HG02852 (cell line): ENCODE measurements at regions not wholly inside any gene's neighbourhood (a gene's known extent, or its start where the extent isn't known, plus 50 kb on each side); places are given as distances from the start of the nearest gene placed in this dataset.
"Not testable (repeated sequence)": the region's sequence is repeated elsewhere in the genome, so short reads cannot be mapped to it uniquely, and the experiment has no call there.

Experiments used
- ATAC-seq: cut with Tn5 transposase; IDR thresholded peaks from one replicate; pipeline ENCODE4 v1.9.1; 2021; ENCODE audit warnings: mild to moderate bottlenecking, moderate library complexity; ENCODE audit not compliant: unreplicated experiment

- no peak for ATAC-seq
These were observed 410.3 kb upstream of the LMO3 start for GRCh38 chr12:17016116-17016864.

DNA sequence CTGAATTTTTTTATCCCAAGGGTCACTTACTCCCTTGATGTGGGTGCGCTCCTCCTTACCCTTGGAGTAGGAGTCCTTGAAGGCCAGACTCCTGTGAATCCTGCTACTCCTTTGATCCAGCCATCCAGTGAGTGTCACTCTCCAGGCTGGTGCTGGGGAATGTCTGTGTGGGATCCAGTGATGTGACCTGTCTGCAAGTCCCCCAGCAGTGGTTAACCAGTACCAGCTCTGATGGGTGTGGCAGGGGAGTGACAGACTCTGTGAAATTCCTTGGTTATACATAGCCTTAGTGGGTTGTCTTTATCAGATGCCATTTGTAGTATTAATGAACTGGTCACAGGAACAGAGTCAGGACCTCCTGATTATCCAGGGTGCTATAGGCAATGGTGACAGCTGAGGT is 409.5 kb upstream of the LMO3 start:
- ATAC-seq = no peak

DNA sequence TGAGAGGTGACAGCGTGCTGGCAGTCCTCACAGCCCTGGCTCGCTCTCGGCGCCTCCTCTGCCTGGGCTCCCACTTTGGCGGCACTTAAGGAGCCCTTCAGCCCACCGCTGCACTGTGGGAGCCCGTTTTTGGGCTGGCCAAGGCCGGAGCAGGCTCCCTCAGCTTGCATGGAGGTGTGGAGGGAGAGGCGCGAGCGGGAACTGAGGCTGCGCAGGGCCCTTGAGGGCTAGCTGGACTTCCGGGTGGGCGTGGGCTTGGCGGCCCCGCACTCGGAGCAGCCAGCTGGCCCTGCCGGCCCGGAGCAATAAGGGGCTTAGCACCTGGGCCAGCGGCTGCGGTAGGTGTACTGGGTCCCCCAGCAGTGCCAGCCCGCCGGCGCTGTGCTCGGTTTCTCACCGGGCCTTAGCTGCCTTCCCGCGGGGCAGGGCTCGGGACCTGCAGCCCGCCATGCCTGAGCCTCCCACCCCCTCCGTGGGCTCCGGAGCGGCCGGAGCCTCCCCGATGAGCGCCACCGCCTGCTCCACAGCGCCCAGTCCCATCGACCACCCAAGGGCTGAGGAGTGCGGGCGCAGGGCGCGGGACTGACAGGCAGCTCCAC is 401.6 kb upstream of the LMO3 start:
- not testable (repeated sequence) for ATAC-seq

DNA sequence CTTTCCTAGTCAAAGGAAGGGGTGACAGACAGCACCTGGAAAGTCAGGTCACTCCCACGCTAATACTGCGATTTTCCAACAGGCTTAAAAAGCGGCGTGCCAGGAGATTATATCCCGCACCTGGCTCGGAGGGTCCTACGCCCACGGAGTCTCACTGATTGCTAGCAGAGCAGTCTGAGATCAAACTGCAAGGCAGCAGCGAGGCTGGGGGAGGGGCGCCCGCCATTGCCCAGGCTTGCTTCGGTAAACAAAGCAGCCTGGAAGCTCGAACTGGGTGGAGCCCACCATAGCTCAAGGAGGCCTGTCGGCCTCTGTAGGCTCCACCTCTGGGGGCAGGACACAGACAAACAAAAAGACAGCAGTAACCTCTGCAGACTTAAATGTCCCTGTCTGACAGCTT is 392.6 kb upstream of the LMO3 start:
- ATAC-seq = not testable (repeated sequence)

- no peak for ATAC-seq
These were observed 378.5 kb upstream of the LMO3 start for GRCh38 chr12:16984484-16984883.

DNA sequence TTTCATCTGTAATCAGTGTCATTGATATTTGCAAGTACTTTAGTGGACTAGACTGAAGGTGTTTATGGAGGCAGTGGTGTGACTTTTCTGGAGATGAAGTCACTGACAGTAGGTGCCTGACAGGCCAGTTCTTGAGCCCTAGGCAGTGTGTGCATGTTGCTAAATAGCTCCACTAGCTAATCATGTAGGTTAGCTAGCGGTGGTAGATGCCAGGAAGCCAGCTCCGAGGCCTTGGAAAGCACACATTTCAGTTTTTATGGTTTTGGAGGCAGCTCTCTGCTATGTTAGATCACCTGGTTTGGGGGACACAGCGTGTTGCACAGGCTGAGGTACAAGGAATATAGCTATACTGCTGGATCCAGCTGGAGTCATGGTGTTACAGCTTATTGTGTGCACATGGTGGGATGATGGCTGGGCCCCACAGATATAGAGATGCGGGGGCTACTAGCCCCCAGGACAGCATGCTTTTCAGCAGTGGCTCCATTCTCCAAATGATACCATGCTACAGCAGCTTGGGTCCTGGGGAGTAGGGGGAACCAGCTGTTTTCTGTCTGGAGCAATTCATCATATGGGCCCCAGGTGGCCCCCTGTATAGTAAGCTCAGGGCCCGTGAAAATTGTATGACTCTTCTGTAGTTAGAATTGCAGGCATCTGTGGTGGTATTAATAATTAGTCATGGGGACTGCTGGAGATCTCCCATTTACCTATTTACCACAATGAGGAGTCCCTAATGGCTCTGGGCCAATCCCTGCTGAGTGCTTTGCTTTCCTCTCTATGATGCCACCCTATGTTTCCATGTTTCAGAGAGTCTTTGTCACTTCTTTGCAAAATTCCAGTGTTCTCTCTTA is 367.2 kb upstream of the LMO3 start:
- ATAC-seq = no peak

GRCh38 chr12:16962889-16963288 is 356.9 kb upstream of the LMO3 start:
- ATAC-seq = no peak

GRCh38 chr12:16955083-16955657 is 349.2 kb upstream of the LMO3 start:
- no peak for ATAC-seq

DNA sequence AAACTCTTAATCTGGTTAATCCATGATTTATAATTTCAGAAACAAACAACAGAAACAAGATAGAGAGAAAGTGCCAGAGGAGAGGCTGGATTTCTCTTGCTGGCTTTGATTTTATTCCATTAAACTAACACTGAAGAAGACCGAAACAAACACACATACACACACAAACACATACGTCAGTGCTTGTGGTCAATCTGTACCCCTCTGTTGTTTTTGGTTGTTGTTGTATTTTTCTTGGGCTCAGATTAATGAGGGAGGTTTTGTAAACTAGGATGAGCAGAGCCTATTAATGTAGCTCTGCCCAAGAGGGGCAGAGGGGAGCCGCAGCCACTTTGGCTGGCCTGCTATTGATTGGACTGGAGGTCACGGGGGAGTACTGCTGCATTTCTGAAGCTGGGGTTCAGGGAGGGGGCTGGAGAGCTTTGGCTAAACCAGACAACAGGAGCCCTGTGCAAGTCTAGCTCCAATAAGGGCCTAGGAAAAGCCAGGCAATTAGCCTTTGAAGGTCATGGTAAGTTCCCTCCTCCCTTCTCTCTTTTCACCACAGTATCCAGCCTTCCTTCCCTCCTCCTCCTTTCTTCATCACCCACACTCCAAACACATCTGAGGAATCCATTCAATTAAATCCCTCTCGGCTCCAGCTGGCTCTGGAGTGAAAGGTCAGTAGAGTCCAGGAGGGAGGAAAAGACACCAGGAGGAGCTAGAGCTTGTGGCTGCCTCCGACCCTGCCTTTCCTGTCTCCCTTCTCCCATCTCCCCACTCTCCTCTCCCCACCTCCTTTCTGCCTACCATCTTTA is 344.1 kb upstream of the LMO3 start:
- no peak for ATAC-seq

- no peak for ATAC-seq
These were observed 343.4 kb upstream of the LMO3 start for GRCh38 chr12:16949371-16949770.

DNA sequence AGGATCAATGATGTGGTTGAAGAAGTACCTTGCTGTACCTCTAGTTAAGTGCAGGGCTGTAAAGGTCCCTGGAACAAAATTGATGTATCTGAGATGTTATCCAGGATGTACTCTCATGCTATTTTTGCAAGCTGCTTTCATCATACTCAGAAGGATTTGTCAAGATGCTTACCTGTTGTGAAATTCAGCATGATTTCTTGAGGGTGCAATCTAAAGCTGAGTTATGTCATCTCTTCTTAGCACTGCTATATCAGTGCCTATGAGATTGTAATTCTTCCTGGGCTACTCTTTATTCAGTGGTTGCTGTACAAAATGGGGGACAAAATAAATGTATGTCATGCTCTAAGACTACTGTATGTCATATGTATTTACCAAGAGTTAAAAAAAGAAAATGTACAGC is 340.7 kb upstream of the LMO3 start:
- ATAC-seq = no peak

DNA sequence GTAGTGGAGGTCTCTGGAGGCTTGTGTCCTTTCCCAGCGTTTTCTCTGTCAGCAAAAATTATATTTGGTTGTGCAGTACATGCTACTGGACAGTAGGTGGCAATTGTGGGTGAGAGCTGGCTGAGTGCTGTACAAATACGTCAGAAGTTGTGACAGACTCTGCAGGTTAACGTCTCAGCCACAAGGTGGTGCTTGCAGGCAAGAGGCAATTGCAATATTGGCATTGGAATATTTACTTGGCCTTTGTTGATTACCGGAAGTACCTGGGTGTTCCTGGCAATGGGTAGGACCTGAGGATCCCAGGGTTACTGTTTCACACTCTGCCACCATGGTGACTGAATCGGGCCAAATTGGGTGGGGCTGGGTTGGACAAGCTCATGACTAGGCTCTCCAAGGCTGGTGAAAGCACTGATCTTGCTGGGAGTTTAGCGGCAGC is 333.9 kb upstream of the LMO3 start:
- peak; percentile 100 for ATAC-seq

GRCh38 chr12:16927259-16927658 is 321.3 kb upstream of the LMO3 start:
- no peak for ATAC-seq

DNA sequence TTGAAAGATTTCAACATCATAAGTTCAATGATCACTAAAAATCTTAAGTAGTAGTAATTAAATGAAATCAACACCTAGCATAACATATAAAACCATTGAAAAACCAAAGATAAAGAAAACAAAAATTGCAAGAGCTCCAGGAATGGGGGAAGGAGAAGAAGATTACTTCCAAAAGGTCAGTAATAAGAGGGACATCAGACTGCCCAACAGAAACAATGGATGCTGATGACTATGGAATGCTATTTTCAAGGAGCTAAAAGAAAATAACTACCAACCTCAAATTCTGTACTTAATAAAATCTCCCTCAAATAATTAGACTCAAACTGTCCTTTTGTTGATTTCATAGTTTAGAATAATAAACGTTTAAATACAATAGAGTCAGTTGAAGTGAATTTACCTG is 314.5 kb upstream of the LMO3 start:
- no peak for ATAC-seq

GRCh38 chr12:16919551-16919950 is 313.6 kb upstream of the LMO3 start:
- no peak for ATAC-seq

GRCh38 chr12:16914853-16915252 is 308.9 kb upstream of the LMO3 start:
- ATAC-seq = no peak

- no peak for ATAC-seq
These were observed 308.0 kb upstream of the LMO3 start for GRCh38 chr12:16913832-16914490.

GRCh38 chr12:16901946-16902345 is 296.0 kb upstream of the LMO3 start:
- ATAC-seq = no peak

- no peak for ATAC-seq
These were observed 287.5 kb upstream of the LMO3 start for GRCh38 chr12:16893426-16893825.

DNA sequence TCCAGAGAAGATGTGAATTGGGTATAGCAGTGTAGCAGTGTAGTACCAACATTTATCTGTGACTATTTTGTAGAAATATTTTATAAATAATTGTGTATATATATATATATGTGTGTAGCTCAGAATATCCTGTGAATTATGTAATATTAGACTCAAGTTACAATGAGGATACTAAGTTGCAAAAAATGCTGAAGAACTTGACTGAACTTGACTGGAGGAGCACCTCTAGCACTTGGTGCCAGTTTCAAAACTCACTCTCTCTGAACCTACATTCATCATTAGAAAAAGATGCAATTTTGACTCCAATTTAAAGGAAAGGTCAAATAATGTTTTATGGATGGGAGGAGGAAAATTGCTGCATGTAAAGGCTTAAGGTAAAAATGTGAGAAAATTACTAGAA is 285.7 kb upstream of the LMO3 start:
- no peak for ATAC-seq
